ENCODE measurements at regions not wholly inside any gene's neighbourhood (a gene's known extent, or its start where the extent isn't known, plus 50 kb on each side); places are given as distances from the start of the nearest gene placed in this dataset.

DNA sequence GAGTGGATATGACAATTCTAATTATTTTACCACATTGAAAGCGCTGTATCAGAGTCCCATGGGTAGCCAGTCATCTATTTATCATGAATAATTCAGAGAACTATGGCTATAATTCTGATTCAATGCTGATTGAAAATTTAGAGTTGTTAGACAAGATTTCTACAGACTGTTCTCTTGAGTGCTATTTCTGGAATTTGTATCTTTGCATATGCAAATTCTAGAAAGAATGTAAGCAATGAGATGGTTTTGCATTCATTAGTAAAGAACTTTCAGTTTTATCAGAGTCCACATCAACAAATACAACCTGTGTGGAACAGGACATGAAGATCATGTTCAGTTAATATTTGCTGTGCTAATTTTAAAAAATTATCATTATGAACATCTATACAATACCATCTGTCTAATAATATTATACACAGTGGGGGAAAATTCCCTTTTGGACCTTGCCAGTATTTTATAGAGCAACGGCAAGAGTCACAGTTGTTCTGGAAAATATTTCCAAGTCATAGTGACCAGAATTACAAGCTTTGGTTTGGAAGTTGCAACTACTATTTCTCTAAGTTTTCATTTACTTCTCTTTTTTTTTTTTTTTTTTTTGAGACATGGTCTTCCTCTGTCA lies 372.7 kb upstream of the PTGER4 start:
- Histone ChIP-seq H2BK120ac (ENCODE audit: low read depth, low read length, poor library complexity, severe bottlenecking) (no peak overlapping the region), H3K23me2 (ENCODE audit: insufficient read length, low read depth, low read length, poor library complexity, severe bottlenecking) (no peaks in the 10 kb centered on the region), H3K56ac (ENCODE audit: insufficient read length, low read depth, low read length) (no peak overlapping the region), H3K18ac (ENCODE audit: insufficient read length, low read depth, low read length) (no peak overlapping the region), H3K79me2 (ENCODE audit: insufficient read depth, low read length) (no peaks in the 10 kb centered on the region), H3K4ac (ENCODE audit: low read depth, low read length) (no peak overlapping the region), H3K23ac (ENCODE audit: insufficient read length, low read depth, low read length) (no peak overlapping the region), H4K91ac (ENCODE audit: insufficient read length, low read depth, low read length) (no peak overlapping the region), H3K9me3 (ENCODE audit: control insufficient read depth, low read depth, low read length) (no peaks in the 10 kb centered on the region), H2AFZ (ENCODE audit: low read length) (no peak overlapping the region), H3K79me1 (ENCODE audit: insufficient read depth, low read depth, low read length, poor library complexity, severe bottlenecking) (no peaks in the 10 kb centered on the region), H3K4me2 (ENCODE audit: insufficient read depth, insufficient read length, low read length) (no peak overlapping the region), H3T11ph (ENCODE audit: low read length) (no peak overlapping the region), H3K4me1 (ENCODE audit: insufficient read depth, low read length) (peaks cover 3% of the 10 kb centered on the region), H2BK15ac (ENCODE audit: low read depth, low read length) (no peak overlapping the region), H3K14ac (ENCODE audit: insufficient read depth, low read length) (no peak overlapping the region), H2BK20ac (ENCODE audit: low read depth, low read length, poor library complexity, severe bottlenecking) (no peak overlapping the region), H4K5ac (ENCODE audit: insufficient read length, low read depth, low read length) (no peak overlapping the region), H2AK5ac (ENCODE audit: insufficient read length, low read length) (no peak overlapping the region), H3K27ac (ENCODE audit: insufficient read length, low read depth, low read length) (no peak overlapping the region), H4K20me1 (ENCODE audit: control insufficient read depth, insufficient read depth, insufficient read length) (no peaks in the 10 kb centered on the region), H3K9ac (ENCODE audit: extremely low read depth, insufficient read length, low read length) (no peak overlapping the region), H4K8ac (replicated peaks; ENCODE audit: insufficient read length, low read depth, low read length) (no peak overlapping the region), H3K27me3 (ENCODE audit: insufficient read depth, low read length) (no peaks in the 10 kb centered on the region), H2BK5ac (ENCODE audit: insufficient read length, low read length) (no peak overlapping the region), H2BK12ac (ENCODE audit: insufficient read length, low read depth, low read length) (no peak overlapping the region)
- no CpG with 5 or more reads among the region's 2 CpGs for WGBS (ENCODE audit: extremely low coverage, insufficient read length, low lambda C conversion rate)
- Mint-ChIP-seq H3K27me3 (ENCODE audit: low read depth) (no peaks in the 10 kb centered on the region), H3K36me3 (ENCODE audit: insufficient read depth in 1 of 3, low read depth in 3 of 3) (no peaks in the 10 kb centered on the region), H3K9me3 (no peaks in the 10 kb centered on the region), H3K4me3 (no peak overlapping the region), H3K27ac (no peak overlapping the region), H3K4me1 (peaks cover 14 to 16% of the 10 kb centered on the region in 2 experiments)
- no peak for DNase-seq
- TF ChIP-seq, protein P1, sequence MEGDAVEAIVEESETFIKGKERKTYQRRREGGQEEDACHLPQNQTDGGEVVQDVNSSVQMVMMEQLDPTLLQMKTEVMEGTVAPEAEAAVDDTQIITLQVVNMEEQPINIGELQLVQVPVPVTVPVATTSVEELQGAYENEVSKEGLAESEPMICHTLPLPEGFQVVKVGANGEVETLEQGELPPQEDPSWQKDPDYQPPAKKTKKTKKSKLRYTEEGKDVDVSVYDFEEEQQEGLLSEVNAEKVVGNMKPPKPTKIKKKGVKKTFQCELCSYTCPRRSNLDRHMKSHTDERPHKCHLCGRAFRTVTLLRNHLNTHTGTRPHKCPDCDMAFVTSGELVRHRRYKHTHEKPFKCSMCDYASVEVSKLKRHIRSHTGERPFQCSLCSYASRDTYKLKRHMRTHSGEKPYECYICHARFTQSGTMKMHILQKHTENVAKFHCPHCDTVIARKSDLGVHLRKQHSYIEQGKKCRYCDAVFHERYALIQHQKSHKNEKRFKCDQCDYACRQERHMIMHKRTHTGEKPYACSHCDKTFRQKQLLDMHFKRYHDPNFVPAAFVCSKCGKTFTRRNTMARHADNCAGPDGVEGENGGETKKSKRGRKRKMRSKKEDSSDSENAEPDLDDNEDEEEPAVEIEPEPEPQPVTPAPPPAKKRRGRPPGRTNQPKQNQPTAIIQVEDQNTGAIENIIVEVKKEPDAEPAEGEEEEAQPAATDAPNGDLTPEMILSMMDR (conservative IDR thresholded peaks at IDR 0.05): no peak

Measured in H9 (cell line).